ENCODE measurements at regions not wholly inside any gene's neighbourhood (a gene's known extent, or its start where the extent isn't known, plus 50 kb on each side); places are given as distances from the start of the nearest gene placed in this dataset.

DNA sequence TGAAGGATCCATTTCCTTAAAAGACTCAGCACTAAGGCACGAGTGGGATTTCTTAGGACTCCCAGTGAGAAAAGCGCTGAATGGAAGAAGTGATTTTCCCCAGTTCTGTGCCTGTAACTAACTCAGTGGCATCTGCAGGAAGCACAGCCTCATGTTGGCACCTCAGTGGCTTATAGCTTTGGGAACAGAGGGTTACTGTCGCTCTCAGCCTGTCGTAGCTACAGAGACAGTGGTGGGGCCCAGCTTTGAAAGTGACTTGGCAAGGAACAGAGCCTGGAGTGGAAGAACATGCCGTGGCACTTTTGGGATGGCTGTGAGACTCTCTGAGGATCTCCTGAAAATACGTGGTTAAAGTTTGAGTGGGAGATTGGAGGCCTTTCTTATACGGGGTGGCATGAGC lies 242.4 kb upstream of the MYOCD start (continued):
- no peak for TF ChIP-seq CBFB (CRISPR knock-in tag; IDR thresholded peaks at IDR 0.05; ENCODE audit: low read depth)
- TF ChIP-seq ZNF138 (CRISPR knock-in tag; conservative IDR thresholded peaks at IDR 0.05), result no peak
- TF ChIP-seq ETV6 (CRISPR knock-in tag; IDR thresholded peaks at IDR 0.05), result no peak

DNA sequence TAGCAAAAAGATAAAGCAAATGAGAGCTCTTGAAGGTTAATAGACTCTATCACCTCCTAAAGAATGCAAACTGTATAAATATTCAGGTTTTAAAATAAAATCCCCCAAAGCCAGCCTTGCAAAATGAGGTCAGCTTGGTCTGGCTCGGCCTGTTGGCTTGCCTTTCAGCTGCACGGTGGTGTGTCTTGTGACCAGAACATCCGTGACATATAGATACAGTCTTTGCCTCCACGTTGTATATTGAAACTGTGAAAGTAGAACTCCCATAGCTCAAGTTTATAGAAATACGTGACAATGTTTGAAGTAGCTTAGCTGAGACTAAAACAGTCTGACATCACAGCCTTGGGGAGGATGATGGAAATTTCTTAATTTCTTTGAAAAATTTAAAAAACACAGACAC lies 236.6 kb upstream of the MYOCD start:
- no peaks in the 10 kb centered on the region; the same call in 1 of the 2 replicates for H3K36me3 Mint-ChIP-seq
- no peaks in the 10 kb centered on the region for H3K27me3 Mint-ChIP-seq (ENCODE audit: low read depth)
- ChIA-PET POLR2A (no interaction called here), CTCF (interaction anchor here (1.6 kb wide), 1 partner anchor 117 kb away, joined by 5 read pairs; no protein-coding TSS in a partner anchor)
- H3K4me3 Mint-ChIP-seq, result no peak overlapping the region
- no peak for ATAC-seq
- no peak overlapping the region for H3K27ac Mint-ChIP-seq
- peaks cover 5% of the 10 kb centered on the region for H3K4me1 Mint-ChIP-seq
- TF ChIP-seq, protein P1, sequence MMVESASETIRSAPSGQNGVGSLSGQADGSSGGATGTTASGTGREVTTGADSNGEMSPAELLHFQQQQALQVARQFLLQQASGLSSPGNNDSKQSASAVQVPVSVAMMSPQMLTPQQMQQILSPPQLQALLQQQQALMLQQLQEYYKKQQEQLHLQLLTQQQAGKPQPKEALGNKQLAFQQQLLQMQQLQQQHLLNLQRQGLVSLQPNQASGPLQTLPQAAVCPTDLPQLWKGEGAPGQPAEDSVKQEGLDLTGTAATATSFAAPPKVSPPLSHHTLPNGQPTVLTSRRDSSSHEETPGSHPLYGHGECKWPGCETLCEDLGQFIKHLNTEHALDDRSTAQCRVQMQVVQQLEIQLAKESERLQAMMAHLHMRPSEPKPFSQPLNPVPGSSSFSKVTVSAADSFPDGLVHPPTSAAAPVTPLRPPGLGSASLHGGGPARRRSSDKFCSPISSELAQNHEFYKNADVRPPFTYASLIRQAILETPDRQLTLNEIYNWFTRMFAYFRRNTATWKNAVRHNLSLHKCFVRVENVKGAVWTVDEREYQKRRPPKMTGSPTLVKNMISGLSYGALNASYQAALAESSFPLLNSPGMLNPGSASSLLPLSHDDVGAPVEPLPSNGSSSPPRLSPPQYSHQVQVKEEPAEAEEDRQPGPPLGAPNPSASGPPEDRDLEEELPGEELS (CRISPR knock-in tag; IDR thresholded peaks at IDR 0.05), result no peak
- TF ChIP-seq, protein P2, sequence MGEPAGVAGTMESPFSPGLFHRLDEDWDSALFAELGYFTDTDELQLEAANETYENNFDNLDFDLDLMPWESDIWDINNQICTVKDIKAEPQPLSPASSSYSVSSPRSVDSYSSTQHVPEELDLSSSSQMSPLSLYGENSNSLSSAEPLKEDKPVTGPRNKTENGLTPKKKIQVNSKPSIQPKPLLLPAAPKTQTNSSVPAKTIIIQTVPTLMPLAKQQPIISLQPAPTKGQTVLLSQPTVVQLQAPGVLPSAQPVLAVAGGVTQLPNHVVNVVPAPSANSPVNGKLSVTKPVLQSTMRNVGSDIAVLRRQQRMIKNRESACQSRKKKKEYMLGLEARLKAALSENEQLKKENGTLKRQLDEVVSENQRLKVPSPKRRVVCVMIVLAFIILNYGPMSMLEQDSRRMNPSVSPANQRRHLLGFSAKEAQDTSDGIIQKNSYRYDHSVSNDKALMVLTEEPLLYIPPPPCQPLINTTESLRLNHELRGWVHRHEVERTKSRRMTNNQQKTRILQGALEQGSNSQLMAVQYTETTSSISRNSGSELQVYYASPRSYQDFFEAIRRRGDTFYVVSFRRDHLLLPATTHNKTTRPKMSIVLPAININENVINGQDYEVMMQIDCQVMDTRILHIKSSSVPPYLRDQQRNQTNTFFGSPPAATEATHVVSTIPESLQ (CRISPR knock-in tag; IDR thresholded peaks at IDR 0.05), result no peak
- H3K9me3 Mint-ChIP-seq, result peaks cover 14% of the 10 kb centered on the region
- no peak for DNase-seq (ENCODE audit: low spot score)

DNA sequence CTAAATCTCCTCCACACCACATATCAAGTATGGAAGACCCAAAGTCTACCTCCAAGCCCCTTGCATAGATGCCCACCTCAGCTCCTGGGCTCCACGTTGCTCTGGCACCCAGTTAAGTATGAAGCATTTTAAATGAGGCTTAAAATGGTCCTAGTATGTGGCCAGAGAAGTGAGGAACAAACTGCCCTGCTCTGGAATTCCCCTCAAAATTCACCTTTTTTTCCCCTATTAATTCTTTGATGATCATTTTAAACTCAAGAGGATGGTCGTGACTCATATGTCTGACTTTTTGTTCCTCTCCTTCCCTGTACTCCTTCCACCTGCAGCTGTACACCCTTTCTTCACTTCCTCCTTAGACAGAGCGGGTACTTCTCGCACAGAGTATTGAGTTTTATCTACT lies 234.5 kb upstream of the MYOCD start:
- ChIA-PET CTCF (interaction anchor here (2.1 kb wide), 1 partner anchor 115 kb away, joined by 9 read pairs; no protein-coding TSS in a partner anchor), POLR2A (no interaction called here)
- Mint-ChIP-seq H3K4me1 (peaks cover 8% of the 10 kb centered on the region), H3K27me3 (ENCODE audit: low read depth) (no peaks in the 10 kb centered on the region), H3K4me3 (no peak overlapping the region), H3K36me3 (no peaks in the 10 kb centered on the region), H3K27ac (no peak overlapping the region), H3K9me3 (peaks cover 8% of the 10 kb centered on the region; the same call in 1 of the 2 replicates)
- TF ChIP-seq, protein P3, sequence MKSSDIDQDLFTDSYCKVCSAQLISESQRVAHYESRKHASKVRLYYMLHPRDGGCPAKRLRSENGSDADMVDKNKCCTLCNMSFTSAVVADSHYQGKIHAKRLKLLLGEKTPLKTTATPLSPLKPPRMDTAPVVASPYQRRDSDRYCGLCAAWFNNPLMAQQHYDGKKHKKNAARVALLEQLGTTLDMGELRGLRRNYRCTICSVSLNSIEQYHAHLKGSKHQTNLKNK (CRISPR knock-in tag; IDR thresholded peaks at IDR 0.05), result no peak
- TF ChIP-seq TP53 (CRISPR knock-in tag; IDR thresholded peaks at IDR 0.05), result no peak
- TF ChIP-seq ETV6 (CRISPR knock-in tag; IDR thresholded peaks at IDR 0.05), result no peak
- TF ChIP-seq, protein P4, sequence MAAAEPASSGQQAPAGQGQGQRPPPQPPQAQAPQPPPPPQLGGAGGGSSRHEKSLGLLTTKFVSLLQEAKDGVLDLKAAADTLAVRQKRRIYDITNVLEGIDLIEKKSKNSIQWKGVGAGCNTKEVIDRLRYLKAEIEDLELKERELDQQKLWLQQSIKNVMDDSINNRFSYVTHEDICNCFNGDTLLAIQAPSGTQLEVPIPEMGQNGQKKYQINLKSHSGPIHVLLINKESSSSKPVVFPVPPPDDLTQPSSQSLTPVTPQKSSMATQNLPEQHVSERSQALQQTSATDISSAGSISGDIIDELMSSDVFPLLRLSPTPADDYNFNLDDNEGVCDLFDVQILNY (CRISPR knock-in tag; IDR thresholded peaks at IDR 0.05), result no peak
- no peak for TF ChIP-seq OVOL2 (CRISPR knock-in tag; IDR thresholded peaks at IDR 0.05; ENCODE audit: borderline replicate concordance)
- TF ChIP-seq, protein P5, sequence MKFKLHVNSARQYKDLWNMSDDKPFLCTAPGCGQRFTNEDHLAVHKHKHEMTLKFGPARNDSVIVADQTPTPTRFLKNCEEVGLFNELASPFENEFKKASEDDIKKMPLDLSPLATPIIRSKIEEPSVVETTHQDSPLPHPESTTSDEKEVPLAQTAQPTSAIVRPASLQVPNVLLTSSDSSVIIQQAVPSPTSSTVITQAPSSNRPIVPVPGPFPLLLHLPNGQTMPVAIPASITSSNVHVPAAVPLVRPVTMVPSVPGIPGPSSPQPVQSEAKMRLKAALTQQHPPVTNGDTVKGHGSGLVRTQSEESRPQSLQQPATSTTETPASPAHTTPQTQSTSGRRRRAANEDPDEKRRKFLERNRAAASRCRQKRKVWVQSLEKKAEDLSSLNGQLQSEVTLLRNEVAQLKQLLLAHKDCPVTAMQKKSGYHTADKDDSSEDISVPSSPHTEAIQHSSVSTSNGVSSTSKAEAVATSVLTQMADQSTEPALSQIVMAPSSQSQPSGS (CRISPR knock-in tag; IDR thresholded peaks at IDR 0.05; ENCODE audit: borderline replicate concordance, low read depth), result no peak
- no peak for TF ChIP-seq ZBTB21 (CRISPR knock-in tag; IDR thresholded peaks at IDR 0.05; ENCODE audit: borderline replicate concordance)
- no peak for ATAC-seq
- DNase-seq (ENCODE audit: low spot score), result no peak

DNA sequence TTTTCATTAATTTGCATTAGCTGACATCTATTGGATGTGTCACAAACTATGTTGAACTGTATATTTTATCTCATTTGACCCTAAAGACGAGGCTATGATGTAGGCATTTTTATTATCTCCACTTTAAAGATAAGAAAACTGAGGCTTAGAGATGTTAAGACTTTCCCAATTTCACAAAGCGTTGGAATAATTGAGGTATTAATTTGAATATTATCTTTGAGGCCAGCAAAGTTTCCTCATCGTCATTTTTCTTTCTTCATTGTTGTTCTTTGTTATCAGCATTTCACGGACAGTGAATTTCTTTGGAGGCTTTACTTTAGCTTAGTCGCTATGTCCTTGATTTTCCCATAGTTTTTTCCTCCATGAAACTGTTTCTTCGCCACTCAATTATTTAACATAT lies 227.5 kb upstream of the MYOCD start:
- ChIA-PET CTCF (no interaction called here), POLR2A (no interaction called here)
- ATAC-seq (no peak), DNase-seq (ENCODE audit: low spot score) (no peak)
- H3K27me3 Mint-ChIP-seq (ENCODE audit: low read depth), result no peaks in the 10 kb centered on the region
- no peak overlapping the region for H3K27ac Mint-ChIP-seq
- no peaks in the 10 kb centered on the region for H3K36me3 Mint-ChIP-seq
- H3K4me3 Mint-ChIP-seq, result no peak overlapping the region
- H3K9me3 Mint-ChIP-seq, result peaks cover 26% of the 10 kb centered on the region
- peaks cover 14% of the 10 kb centered on the region for H3K4me1 Mint-ChIP-seq
- TF ChIP-seq, protein P6, sequence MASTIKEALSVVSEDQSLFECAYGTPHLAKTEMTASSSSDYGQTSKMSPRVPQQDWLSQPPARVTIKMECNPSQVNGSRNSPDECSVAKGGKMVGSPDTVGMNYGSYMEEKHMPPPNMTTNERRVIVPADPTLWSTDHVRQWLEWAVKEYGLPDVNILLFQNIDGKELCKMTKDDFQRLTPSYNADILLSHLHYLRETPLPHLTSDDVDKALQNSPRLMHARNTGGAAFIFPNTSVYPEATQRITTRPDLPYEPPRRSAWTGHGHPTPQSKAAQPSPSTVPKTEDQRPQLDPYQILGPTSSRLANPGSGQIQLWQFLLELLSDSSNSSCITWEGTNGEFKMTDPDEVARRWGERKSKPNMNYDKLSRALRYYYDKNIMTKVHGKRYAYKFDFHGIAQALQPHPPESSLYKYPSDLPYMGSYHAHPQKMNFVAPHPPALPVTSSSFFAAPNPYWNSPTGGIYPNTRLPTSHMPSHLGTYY (CRISPR knock-in tag; IDR thresholded peaks at IDR 0.05), result no peak
- TF ChIP-seq, protein P7, sequence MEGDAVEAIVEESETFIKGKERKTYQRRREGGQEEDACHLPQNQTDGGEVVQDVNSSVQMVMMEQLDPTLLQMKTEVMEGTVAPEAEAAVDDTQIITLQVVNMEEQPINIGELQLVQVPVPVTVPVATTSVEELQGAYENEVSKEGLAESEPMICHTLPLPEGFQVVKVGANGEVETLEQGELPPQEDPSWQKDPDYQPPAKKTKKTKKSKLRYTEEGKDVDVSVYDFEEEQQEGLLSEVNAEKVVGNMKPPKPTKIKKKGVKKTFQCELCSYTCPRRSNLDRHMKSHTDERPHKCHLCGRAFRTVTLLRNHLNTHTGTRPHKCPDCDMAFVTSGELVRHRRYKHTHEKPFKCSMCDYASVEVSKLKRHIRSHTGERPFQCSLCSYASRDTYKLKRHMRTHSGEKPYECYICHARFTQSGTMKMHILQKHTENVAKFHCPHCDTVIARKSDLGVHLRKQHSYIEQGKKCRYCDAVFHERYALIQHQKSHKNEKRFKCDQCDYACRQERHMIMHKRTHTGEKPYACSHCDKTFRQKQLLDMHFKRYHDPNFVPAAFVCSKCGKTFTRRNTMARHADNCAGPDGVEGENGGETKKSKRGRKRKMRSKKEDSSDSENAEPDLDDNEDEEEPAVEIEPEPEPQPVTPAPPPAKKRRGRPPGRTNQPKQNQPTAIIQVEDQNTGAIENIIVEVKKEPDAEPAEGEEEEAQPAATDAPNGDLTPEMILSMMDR (IDR thresholded peaks at IDR 0.05), result no peak
- TF ChIP-seq ESRRA (CRISPR knock-in tag; IDR thresholded peaks at IDR 0.05; ENCODE audit: borderline replicate concordance) (no peak), ATF1 (CRISPR knock-in tag; IDR thresholded peaks at IDR 0.05) (no peak), ZNF121 (CRISPR knock-in tag; IDR thresholded peaks at IDR 0.05) (no peak), OVOL2 (CRISPR knock-in tag; IDR thresholded peaks at IDR 0.05; ENCODE audit: borderline replicate concordance) (no peak), SP1 (CRISPR knock-in tag; conservative IDR thresholded peaks at IDR 0.05) (no peak)
- TF ChIP-seq, protein P8, sequence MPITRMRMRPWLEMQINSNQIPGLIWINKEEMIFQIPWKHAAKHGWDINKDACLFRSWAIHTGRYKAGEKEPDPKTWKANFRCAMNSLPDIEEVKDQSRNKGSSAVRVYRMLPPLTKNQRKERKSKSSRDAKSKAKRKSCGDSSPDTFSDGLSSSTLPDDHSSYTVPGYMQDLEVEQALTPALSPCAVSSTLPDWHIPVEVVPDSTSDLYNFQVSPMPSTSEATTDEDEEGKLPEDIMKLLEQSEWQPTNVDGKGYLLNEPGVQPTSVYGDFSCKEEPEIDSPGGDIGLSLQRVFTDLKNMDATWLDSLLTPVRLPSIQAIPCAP (CRISPR knock-in tag; IDR thresholded peaks at IDR 0.05), result no peak
- TF ChIP-seq, protein P9, sequence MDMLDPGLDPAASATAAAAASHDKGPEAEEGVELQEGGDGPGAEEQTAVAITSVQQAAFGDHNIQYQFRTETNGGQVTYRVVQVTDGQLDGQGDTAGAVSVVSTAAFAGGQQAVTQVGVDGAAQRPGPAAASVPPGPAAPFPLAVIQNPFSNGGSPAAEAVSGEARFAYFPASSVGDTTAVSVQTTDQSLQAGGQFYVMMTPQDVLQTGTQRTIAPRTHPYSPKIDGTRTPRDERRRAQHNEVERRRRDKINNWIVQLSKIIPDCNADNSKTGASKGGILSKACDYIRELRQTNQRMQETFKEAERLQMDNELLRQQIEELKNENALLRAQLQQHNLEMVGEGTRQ (CRISPR knock-in tag; IDR thresholded peaks at IDR 0.05), result no peak

Data from WTC11 (cell line).